Activated CD4-positive, alpha-beta T cell treated with anti-CD3 and anti-CD28 coated beads, Interleukin-2, amount 10 ng/mL, durations not matched to agents 24 days and 14 days (primary cell): ENCODE measurements at regions not wholly inside any gene's neighbourhood (a gene's known extent, or its start where the extent isn't known, plus 50 kb on each side); places are given as distances from the start of the nearest gene placed in this dataset.
"Not testable (repeated sequence)": the region's sequence is repeated elsewhere in the genome, so short reads cannot be mapped to it uniquely, and the experiment has no call there.

Source experiments
- DNase-seq: peaks from one replicate; pipeline ENCODE4 v3.0.0; 2022
- H3K27ac Mint-ChIP-seq: one replicate; pipeline ENCODE4 v1.8.0; 2022; ENCODE audit warnings: mild to moderate bottlenecking, mixed read lengths
- H3K27me3 Mint-ChIP-seq: one replicate; pipeline ENCODE4 v1.8.0; 2022; ENCODE audit warnings: mixed read lengths
- H3K36me3 Mint-ChIP-seq: one replicate; pipeline ENCODE4 v1.8.0; 2022; ENCODE audit warnings: low read depth, mild to moderate bottlenecking, mixed read lengths
- H3K4me1 Mint-ChIP-seq: one replicate; pipeline ENCODE4 v1.8.0; 2021; ENCODE audit warnings: mixed read lengths
- H3K4me3 Mint-ChIP-seq: one replicate; pipeline ENCODE4 v1.8.0; 2022; ENCODE audit warnings: mild to moderate bottlenecking, moderate library complexity, mixed read lengths
- H3K9me3 Mint-ChIP-seq: one replicate; pipeline ENCODE4 v1.8.0; 2021; ENCODE audit warnings: mixed read lengths
- intact Hi-C: fragments of 100-400 bp; cut with micrococcal nuclease; formaldehyde crosslinking; loops from one replicate; pipeline ENCODE4 v1.15.1; 2023

- H3K4me3 Mint-ChIP-seq, H3K36me3 Mint-ChIP-seq, H3K27me3 Mint-ChIP-seq, DNase-seq, H3K27ac Mint-ChIP-seq, H3K9me3 Mint-ChIP-seq, H3K4me1 Mint-ChIP-seq, intact Hi-C loops: not testable (repeated sequence)
Measured at GRCh38 chr16:88226302-88226701, 156.5 kb upstream of the ZNF469 start.

DNA sequence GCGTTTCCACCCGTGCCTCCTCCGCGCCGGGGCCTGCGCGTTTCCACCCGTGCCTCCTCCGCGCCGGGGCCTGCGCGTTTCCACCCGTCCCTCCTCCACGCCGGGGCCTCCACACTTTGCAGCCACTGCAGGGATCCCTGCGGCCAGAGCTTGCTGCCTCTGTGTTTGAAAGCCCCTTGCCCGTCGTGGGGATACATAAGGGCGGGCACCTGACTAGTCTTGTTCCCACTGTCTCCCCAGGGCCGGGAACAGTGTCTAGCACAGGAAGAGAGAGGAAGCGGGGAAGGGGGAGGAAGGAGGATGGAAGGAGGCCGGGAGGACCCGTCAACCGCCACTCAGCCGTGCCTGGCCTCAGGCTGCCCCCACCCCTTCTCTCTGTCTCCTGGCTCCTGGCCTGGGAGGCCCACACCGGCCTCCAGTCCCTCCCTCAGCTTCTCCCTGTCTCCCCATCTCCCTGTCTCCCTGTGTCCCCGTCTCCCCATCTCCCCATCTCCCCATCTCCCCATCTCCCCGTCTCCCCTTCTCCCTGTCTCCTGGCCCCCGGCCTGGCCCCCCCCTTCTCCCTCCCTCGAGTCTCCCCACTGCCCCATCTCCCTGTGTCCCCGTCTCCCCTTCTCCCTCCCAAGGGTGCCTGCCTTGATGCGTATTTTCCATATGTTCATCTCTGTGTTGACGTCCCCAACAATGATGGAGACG is 155.6 kb upstream of the ZNF469 start:
- H3K36me3 Mint-ChIP-seq, H3K27ac Mint-ChIP-seq, H3K4me1 Mint-ChIP-seq, DNase-seq, intact Hi-C loops, H3K9me3 Mint-ChIP-seq, H3K27me3 Mint-ChIP-seq, H3K4me3 Mint-ChIP-seq: not testable (repeated sequence)

DNA sequence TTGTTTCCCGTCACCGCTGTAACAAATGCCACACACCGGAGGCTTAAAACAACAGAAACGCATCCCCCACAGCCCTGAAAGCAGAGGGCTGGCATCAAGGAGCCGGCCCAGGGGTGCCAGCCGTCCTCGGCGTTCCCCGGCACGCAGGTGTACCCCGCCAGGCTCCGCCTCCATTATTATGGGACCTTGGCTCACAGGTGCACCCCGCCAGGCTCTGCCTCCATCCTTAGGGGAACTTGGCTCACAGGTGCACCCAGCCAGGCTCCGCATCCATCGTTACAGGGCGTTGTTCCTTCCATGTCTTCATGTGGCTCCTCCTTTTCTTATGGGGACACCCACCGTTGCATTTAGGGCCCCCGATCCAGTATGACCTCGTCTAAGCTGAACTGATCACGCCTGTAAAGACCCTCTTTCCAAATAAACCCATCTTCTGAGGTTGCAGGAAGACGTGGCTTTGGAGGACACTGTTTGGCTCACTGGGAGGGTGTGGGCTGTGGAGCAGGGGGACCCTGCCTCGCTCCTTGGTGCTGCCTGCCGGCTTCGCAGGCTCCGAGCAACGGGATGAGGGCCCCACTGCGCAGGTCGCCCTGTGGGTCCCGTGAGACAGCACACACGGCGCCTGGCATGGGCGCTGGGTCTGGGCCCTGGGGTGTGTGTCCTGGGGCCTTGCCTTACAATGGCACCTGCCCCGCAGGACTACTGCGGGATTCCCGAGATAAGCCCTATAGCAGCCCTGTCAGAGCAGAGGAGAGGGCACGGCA is 154.9 kb upstream of the ZNF469 start:
- H3K36me3 Mint-ChIP-seq, H3K4me1 Mint-ChIP-seq, H3K27me3 Mint-ChIP-seq, intact Hi-C loops, DNase-seq, H3K27ac Mint-ChIP-seq, H3K9me3 Mint-ChIP-seq, H3K4me3 Mint-ChIP-seq: not testable (repeated sequence)

DNA sequence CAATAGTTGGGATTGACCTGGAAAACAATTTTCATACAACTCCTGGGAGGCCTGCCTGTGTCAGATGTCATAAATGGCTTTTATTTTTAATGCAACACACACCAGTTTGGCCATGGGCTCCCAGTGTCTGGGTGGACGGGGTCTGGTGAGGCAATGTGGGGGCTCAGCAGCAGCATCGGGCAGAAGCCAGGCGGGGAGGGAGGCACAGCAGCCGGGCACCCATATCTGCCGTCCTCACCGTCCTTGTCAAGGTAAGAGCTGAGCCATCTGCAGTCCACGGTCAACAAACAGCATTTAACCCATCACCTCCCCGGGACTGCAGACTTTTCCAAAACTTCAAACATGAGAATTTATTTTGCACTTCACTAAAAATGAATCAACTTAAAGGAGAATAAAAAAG is 154.0 kb upstream of the ZNF469 start:
- H3K36me3 Mint-ChIP-seq, DNase-seq, H3K27me3 Mint-ChIP-seq, intact Hi-C loops, H3K9me3 Mint-ChIP-seq, H3K4me3 Mint-ChIP-seq, H3K27ac Mint-ChIP-seq, H3K4me1 Mint-ChIP-seq: not testable (repeated sequence)

DNA sequence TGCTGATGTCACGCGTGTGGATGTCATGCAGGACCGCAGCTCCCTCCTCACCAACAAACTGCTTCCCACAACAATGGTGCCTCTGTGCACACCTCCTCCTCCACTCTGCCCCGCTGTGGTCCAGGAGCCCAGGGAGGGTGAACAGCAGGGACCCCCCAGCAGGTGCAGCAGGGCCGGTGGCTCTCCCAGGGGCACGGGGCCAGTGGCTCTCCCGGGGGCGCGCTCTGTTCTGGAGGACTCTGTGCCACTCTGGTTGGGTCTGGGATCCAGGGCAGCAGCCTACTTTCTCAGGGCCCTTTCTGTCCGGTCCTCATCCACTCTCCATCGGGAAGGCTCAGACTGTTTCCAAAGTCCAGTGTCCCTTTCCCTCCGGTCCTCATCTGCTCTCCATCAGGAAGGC is 153.0 kb upstream of the ZNF469 start:
- H3K36me3 Mint-ChIP-seq, DNase-seq, H3K27me3 Mint-ChIP-seq, H3K9me3 Mint-ChIP-seq, intact Hi-C loops, H3K4me1 Mint-ChIP-seq, H3K4me3 Mint-ChIP-seq, H3K27ac Mint-ChIP-seq: not testable (repeated sequence)

DNA sequence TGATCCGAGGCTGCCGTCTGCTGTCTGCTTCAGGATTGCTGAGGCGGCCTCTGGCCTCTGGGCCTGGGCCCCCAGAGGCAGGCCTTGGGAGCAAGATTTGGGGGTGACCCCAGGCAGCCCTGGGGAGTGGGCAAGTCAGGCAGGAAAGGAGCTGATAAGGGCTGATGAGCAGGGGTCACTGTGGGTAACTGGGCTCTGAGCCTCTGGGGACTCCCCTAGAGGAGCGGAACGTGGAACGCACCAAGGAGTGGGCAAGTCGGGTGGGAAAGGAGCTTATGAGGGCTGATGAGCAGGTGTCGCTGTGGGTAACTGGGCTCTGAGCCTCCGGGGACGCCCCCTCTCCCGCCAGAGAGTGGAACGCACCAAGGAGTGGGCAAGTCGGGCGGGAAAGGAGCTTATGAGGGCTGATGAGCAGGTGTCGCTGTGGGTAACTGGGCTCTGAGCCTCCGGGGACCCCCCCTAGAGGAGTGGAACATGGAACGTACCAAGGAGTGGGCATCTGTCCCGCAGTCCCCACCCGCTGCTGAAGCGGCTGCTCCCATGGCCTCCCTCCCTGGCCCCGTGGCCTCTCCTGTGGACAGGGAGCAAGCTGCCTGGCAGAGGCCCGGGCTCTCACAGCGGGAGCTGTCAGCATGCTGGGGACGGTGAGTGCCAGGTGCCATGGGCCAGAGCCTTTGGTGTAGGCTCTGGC is 152.3 kb upstream of the ZNF469 start:
- H3K27ac Mint-ChIP-seq, H3K4me3 Mint-ChIP-seq, H3K27me3 Mint-ChIP-seq, DNase-seq, H3K4me1 Mint-ChIP-seq, H3K36me3 Mint-ChIP-seq, H3K9me3 Mint-ChIP-seq, intact Hi-C loops: not testable (repeated sequence)

- not testable (repeated sequence) for H3K4me1 Mint-ChIP-seq
Measured at GRCh38 chr16:88230967-88231615, 151.7 kb upstream of the ZNF469 start.

GRCh38 chr16:88231839-88232238 is 150.9 kb upstream of the ZNF469 start:
- H3K4me3 Mint-ChIP-seq, H3K27ac Mint-ChIP-seq, H3K4me1 Mint-ChIP-seq, intact Hi-C loops, H3K27me3 Mint-ChIP-seq, H3K9me3 Mint-ChIP-seq, H3K36me3 Mint-ChIP-seq, DNase-seq: not testable (repeated sequence)

More at GRCh38 chr16:88230967-88231615, 151.7 kb upstream of the ZNF469 start:
- H3K27ac Mint-ChIP-seq, H3K36me3 Mint-ChIP-seq, H3K27me3 Mint-ChIP-seq, intact Hi-C loops, H3K9me3 Mint-ChIP-seq, DNase-seq, H3K4me3 Mint-ChIP-seq: not testable (repeated sequence)

DNA sequence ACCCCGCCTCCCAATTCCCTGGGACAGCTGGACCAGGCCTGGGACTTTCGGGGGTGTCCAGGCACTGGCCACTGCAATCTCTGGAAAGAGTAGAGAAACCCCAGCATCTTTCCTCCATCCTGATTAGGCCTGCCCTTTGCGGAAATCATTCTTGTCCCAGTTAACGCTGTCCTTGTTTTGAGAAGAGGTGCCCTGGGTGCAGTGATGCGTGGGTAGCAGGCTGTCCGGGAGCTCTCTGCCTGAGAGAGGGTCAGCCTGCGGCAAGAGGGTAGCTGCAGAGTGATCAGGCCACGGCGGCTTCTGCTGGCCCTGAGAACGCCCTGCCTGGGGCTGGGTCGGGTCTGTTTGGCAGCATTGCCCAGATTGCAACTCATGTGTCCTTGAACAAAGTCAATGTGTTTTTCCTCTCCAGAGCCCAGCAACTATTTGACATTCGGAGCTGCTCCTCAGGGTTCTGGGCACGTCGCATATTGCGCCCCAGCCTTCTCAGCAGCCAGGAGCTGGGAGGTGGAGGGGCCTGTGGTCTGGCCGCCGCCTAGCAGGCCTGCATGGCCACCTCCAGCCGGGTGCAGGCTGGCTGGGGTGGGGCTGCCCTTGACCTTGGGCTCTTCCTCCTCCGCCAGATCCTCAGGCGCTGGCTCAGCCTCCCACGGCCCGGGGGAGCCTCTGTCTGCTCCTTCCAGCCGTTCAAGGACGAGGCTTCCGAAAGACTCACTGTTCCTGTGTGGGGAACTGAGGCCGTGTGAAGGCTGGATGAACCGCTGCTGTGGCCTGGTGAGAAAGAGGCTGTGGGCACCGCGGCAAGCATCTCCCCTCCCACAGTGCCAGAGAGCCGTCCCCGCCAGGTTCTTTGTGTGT is 150.1 kb upstream of the ZNF469 start:
- H3K4me3 Mint-ChIP-seq, intact Hi-C loops, H3K27me3 Mint-ChIP-seq, H3K4me1 Mint-ChIP-seq, H3K36me3 Mint-ChIP-seq, H3K27ac Mint-ChIP-seq, H3K9me3 Mint-ChIP-seq, DNase-seq: not testable (repeated sequence)

- H3K36me3 Mint-ChIP-seq, intact Hi-C loops, H3K27me3 Mint-ChIP-seq, DNase-seq, H3K9me3 Mint-ChIP-seq, H3K27ac Mint-ChIP-seq, H3K4me3 Mint-ChIP-seq, H3K4me1 Mint-ChIP-seq: not testable (repeated sequence)
Measured at GRCh38 chr16:88233621-88234420, 148.9 kb upstream of the ZNF469 start.

- H3K9me3 Mint-ChIP-seq, H3K27me3 Mint-ChIP-seq, DNase-seq, H3K4me1 Mint-ChIP-seq, H3K4me3 Mint-ChIP-seq, intact Hi-C loops, H3K27ac Mint-ChIP-seq, H3K36me3 Mint-ChIP-seq: not testable (repeated sequence)
Measured at GRCh38 chr16:88234421-88235271, 148.1 kb upstream of the ZNF469 start.

DNA sequence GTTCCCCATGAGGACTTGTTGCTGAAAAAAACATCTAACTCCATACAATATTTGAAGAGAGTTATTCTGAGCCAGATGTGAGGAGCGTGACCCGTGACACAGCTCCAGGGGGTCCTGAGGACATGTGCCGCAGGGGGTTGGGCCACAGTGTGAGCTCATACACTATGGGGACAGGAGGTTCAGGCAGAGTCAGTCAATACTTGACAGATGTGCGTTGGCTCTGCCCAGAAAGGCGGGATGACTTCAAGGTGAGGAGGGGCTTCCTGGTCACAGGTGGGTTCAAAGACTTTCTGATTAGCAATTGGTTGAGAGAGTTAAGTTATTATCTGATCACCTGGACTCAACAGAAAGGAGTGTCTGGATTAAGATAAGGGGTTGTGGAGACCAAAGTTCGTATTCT is 147.1 kb upstream of the ZNF469 start:
- H3K9me3 Mint-ChIP-seq, H3K27me3 Mint-ChIP-seq, H3K4me3 Mint-ChIP-seq, intact Hi-C loops, H3K4me1 Mint-ChIP-seq, H3K36me3 Mint-ChIP-seq, H3K27ac Mint-ChIP-seq, DNase-seq: not testable (repeated sequence)
